Neuronal stem cell (in vitro differentiated cells): ENCODE measurements at regions not wholly inside any gene's neighbourhood (a gene's known extent, or its start where the extent isn't known, plus 50 kb on each side); places are given as distances from the start of the nearest gene placed in this dataset.
A peak's percentile ranks its signal among the peaks of the same experiment; 100 is the strongest.

ENCODE experiments used
- DNase-seq: peaks from one replicate; pipeline ENCODE4 v3.0.0-alpha.2; 2013; ENCODE audit warnings: low spot score
- H2AFZ ChIP-seq: one replicate; pipeline ENCODE4 v1.6.1; 2013; ENCODE audit warnings: mild to moderate bottlenecking, low read length, inconsistent platforms
- H2AK5ac ChIP-seq: 2 replicates; pipeline ENCODE4 v1.6.1; 2013; ENCODE audit warnings: low read depth, mild to moderate bottlenecking, inconsistent platforms, low read length, moderate library complexity, mixed read lengths
- H2BK120ac ChIP-seq: 2 replicates; pipeline ENCODE4 v1.6.1; 2013; ENCODE audit warnings: low read depth, mild to moderate bottlenecking, inconsistent platforms, low read length, moderate library complexity, mixed read lengths
- H2BK12ac ChIP-seq: one replicate; pipeline ENCODE4 v1.6.1; 2013; ENCODE audit warnings: low read length, inconsistent platforms
- H2BK15ac ChIP-seq: 2 replicates; pipeline ENCODE4 v1.6.1; 2013; ENCODE audit warnings: mild to moderate bottlenecking, low read length, inconsistent platforms, mixed read lengths
- H2BK5ac ChIP-seq: one replicate; pipeline ENCODE4 v1.6.1; 2013; ENCODE audit warnings: inconsistent platforms, mild to moderate bottlenecking, low read length, moderate library complexity
- H3K14ac ChIP-seq: one replicate; pipeline ENCODE4 v1.6.1; 2013; ENCODE audit warnings: low read length, inconsistent platforms
- H3K18ac ChIP-seq: 2 replicates; pipeline ENCODE4 v1.6.1; 2013; ENCODE audit warnings: low read length, inconsistent platforms
- H3K23ac ChIP-seq: 2 replicates; pipeline ENCODE4 v1.6.1; 2013; ENCODE audit warnings: low read depth, mild to moderate bottlenecking, mixed read lengths, low read length, inconsistent platforms; ENCODE audit not compliant: poor library complexity
- H3K27ac ChIP-seq: replicated peaks from 3 replicates; pipeline ENCODE4 v1.5.1; 2013; ENCODE audit warnings: low read length, inconsistent platforms
- H3K27me3 ChIP-seq, 3 experiments: 2 replicates each; pipeline ENCODE4 v1.6.1; 2013; ENCODE audit warnings: low read length in 3 of 3, mild to moderate bottlenecking in 2 of 3, inconsistent platforms in 1 of 3, low read depth in 1 of 3, mixed read lengths in 1 of 3, moderate library complexity in 1 of 3; ENCODE audit not compliant: control insufficient read depth in 3 of 3, insufficient read depth in 3 of 3
- H3K36me3 ChIP-seq, 2 donors: replicated peaks in 1 of 2; 2 replicates each; pipeline ENCODE4 v1.6.1; 2013; ENCODE audit warnings: low read length in 2 of 2; ENCODE audit not compliant: control insufficient read depth in 2 of 2, insufficient read depth in 2 of 2
- H3K4ac ChIP-seq: 2 replicates; pipeline ENCODE4 v1.6.1; 2013; ENCODE audit warnings: inconsistent platforms, mild to moderate bottlenecking, low read length, moderate library complexity
- H3K4me1 ChIP-seq, 2 donors: 1 replicate in 1 of 2; 2 replicates in 1 of 2; pipeline ENCODE4 v1.6.1; 2013; ENCODE audit warnings: low read length in 2 of 2, low read depth in 1 of 2; ENCODE audit not compliant: control insufficient read depth in 2 of 2, insufficient read depth in 1 of 2
- H3K4me2 ChIP-seq: one replicate; pipeline ENCODE4 v1.6.1; 2013; ENCODE audit warnings: mild to moderate bottlenecking, low read length, inconsistent platforms; ENCODE audit not compliant: insufficient read depth, poor library complexity, severe bottlenecking
- H3K4me3 ChIP-seq, 2 donors: 2 replicates each; pipeline ENCODE4 v1.5.1; 2013; ENCODE audit warnings: low read length in 2 of 2, mild to moderate bottlenecking in 2 of 2, inconsistent platforms in 1 of 2, moderate library complexity in 1 of 2
- H3K79me1 ChIP-seq: one replicate; pipeline ENCODE4 v1.6.1; 2013; ENCODE audit warnings: low read depth, mild to moderate bottlenecking, inconsistent platforms, low read length, moderate library complexity
- H3K9ac ChIP-seq: one replicate; pipeline ENCODE4 v1.6.1; 2013; ENCODE audit warnings: mild to moderate bottlenecking, low read depth, low read length, inconsistent platforms; ENCODE audit not compliant: poor library complexity
- H3K9me3 ChIP-seq, 2 donors: replicated peaks in 1 of 2; 2 replicates each; pipeline versions ENCODE3 to v1.6.1; 2013; ENCODE audit warnings: low read length in 2 of 2, mild to moderate bottlenecking in 2 of 2, inconsistent platforms in 1 of 2, low read depth in 1 of 2, mixed read lengths in 1 of 2, moderate library complexity in 1 of 2; ENCODE audit not compliant: control insufficient read depth in 2 of 2, insufficient read depth in 1 of 2
- H4K8ac ChIP-seq: one replicate; pipeline ENCODE4 v1.6.1; 2013; ENCODE audit warnings: low read depth, mild to moderate bottlenecking, inconsistent platforms, low read length, moderate library complexity
- H4K91ac ChIP-seq: one replicate; pipeline ENCODE4 v1.6.1; 2013; ENCODE audit warnings: low read length, low read depth, mild to moderate bottlenecking, inconsistent platforms; ENCODE audit not compliant: poor library complexity
- WGBS, 2 donors: extraction: QIAGEN DNeasy Blood & Tissue Kit; methylation state at CpG; one replicate each; pipeline ENCODE4 v1.1.7; 2013; ENCODE audit warnings: missing lambda C conversion rate in 2 of 2, mixed read lengths in 1 of 2; ENCODE audit not compliant: insufficient read length in 2 of 2, insufficient replicate concordance in 1 of 2; ENCODE audit errors: extremely low coverage in 2 of 2; 5-methylcytosine and 5-hydroxymethylcytosine counted together

GRCh38 chr1:194537521-194537920 lies 1351.1 kb upstream of the B3GALT2 start:
- no peak overlapping the region for H2BK120ac ChIP-seq
- H3K4me2 ChIP-seq = no peak overlapping the region
- DNase-seq = no peak
- H3K9me3 ChIP-seq = no peaks in the 10 kb centered on the region
- H3K18ac ChIP-seq = no peak overlapping the region
- H3K36me3 ChIP-seq = no peaks in the 10 kb centered on the region
- no peak overlapping the region for H3K4ac ChIP-seq
- H3K27me3 ChIP-seq = no peaks in the 10 kb centered on the region
- no peak overlapping the region for H2BK5ac ChIP-seq
- H3K27ac ChIP-seq = no peak overlapping the region
- H2BK15ac ChIP-seq = no peak overlapping the region
- H3K23ac ChIP-seq = no peak overlapping the region
- no peak overlapping the region for H2AK5ac ChIP-seq
- no peak overlapping the region for H3K4me3 ChIP-seq
- H2AFZ ChIP-seq = no peak overlapping the region
- H4K91ac ChIP-seq = no peak overlapping the region
- peaks cover 0 to 1% of the 10 kb centered on the region in 2 donors for H3K4me1 ChIP-seq
- H4K8ac ChIP-seq = no peak overlapping the region
- no peaks in the 10 kb centered on the region for H3K79me1 ChIP-seq
- no peak overlapping the region for H3K9ac ChIP-seq
- H3K14ac ChIP-seq = no peak overlapping the region
- no peak overlapping the region for H2BK12ac ChIP-seq

- Histone ChIP-seq H2BK15ac (no peak overlapping the region), H3K27ac (no peak overlapping the region), H3K18ac (no peak overlapping the region), H3K4me3 (no peak overlapping the region), H4K91ac (no peak overlapping the region), H3K4ac (no peak overlapping the region), H3K23ac (no peak overlapping the region), H4K8ac (no peak overlapping the region), H2BK12ac (no peak overlapping the region), H3K4me2 (no peak overlapping the region), H3K4me1 (peaks cover 0 to 1% of the 10 kb centered on the region in 2 donors), H2AFZ (peak overlapping the region; percentile 94), H3K79me1 (no peaks in the 10 kb centered on the region), H3K9me3 (no peaks in the 10 kb centered on the region), H3K36me3 (no peaks in the 10 kb centered on the region), H3K27me3 (no peaks in the 10 kb centered on the region), H2BK120ac (no peak overlapping the region), H2BK5ac (no peak overlapping the region), H3K14ac (no peak overlapping the region), H2AK5ac (no peak overlapping the region), H3K9ac (no peak overlapping the region)
- DNase-seq = no peak
- WGBS, 2 donors = no CpG with 5 or more reads among the region's 6 CpGs
These were observed 1349.0 kb upstream of the B3GALT2 start for GRCh38 chr1:194535369-194535768.

GRCh38 chr1:194534784-194535183 lies 1348.4 kb upstream of the B3GALT2 start:
- Histone ChIP-seq H3K9me3 (no peaks in the 10 kb centered on the region), H3K4ac (no peak overlapping the region), H3K18ac (no peak overlapping the region), H3K9ac (no peak overlapping the region), H2BK15ac (no peak overlapping the region), H3K79me1 (no peaks in the 10 kb centered on the region), H4K91ac (no peak overlapping the region), H3K23ac (no peak overlapping the region), H3K4me3 (no peak overlapping the region), H2AK5ac (no peak overlapping the region), H4K8ac (no peak overlapping the region), H3K27me3 (no peaks in the 10 kb centered on the region), H2BK120ac (no peak overlapping the region), H2BK5ac (no peak overlapping the region), H3K27ac (no peak overlapping the region), H2AFZ (peak overlapping the region; percentile 94), H3K14ac (no peak overlapping the region), H3K4me2 (no peak overlapping the region), H3K4me1 (peaks cover 0 to 1% of the 10 kb centered on the region in 2 donors), H3K36me3 (no peaks in the 10 kb centered on the region), H2BK12ac (no peak overlapping the region)
- DNase-seq = no peak
- WGBS, 2 donors = no CpG with 5 or more reads among the region's 6 CpGs

- Histone ChIP-seq H4K8ac (no peak overlapping the region), H3K79me1 (no peaks in the 10 kb centered on the region), H2BK12ac (no peak overlapping the region), H3K4ac (no peak overlapping the region), H3K4me2 (no peak overlapping the region), H3K27me3 (no peaks in the 10 kb centered on the region), H3K18ac (no peak overlapping the region), H3K9ac (no peak overlapping the region), H3K36me3 (no peaks in the 10 kb centered on the region), H3K27ac (no peak overlapping the region), H2BK5ac (no peak overlapping the region), H2AK5ac (no peak overlapping the region), H3K23ac (no peak overlapping the region), H4K91ac (no peak overlapping the region), H2BK120ac (no peak overlapping the region), H3K9me3 (no peaks in the 10 kb centered on the region), H3K14ac (no peak overlapping the region), H3K4me3 (no peak overlapping the region), H3K4me1 (peaks cover 0 to 1% of the 10 kb centered on the region in 2 donors), H2AFZ (no peak overlapping the region), H2BK15ac (no peak overlapping the region)
- DNase-seq = no peak
- no CpG with 5 or more reads among the region's 2 CpGs for WGBS, 2 donors
These were observed 1347.2 kb upstream of the B3GALT2 start for GRCh38 chr1:194533641-194534040.
